HG03196 (cell line): ENCODE measurements at regions not wholly inside any gene's neighbourhood (a gene's known extent, or its start where the extent isn't known, plus 50 kb on each side); places are given as distances from the start of the nearest gene placed in this dataset.
"Not testable (repeated sequence)": the region's sequence is repeated elsewhere in the genome, so short reads cannot be mapped to it uniquely, and the experiment has no call there.

Source experiments
- ATAC-seq: cut with Tn5 transposase; IDR thresholded peaks from one replicate; pipeline ENCODE4 v1.9.1; 2021; ENCODE audit not compliant: unreplicated experiment

GRCh38 chr10:23945845-23946244, 263.1 kb upstream of the KIAA1217 start:
- ATAC-seq: no peak

GRCh38 chr10:23951841-23952240, 257.1 kb upstream of the KIAA1217 start:
- ATAC-seq: no peak

- ATAC-seq: no peak
Observed at GRCh38 chr10:23955456-23956225, 253.3 kb upstream of the KIAA1217 start.

DNA sequence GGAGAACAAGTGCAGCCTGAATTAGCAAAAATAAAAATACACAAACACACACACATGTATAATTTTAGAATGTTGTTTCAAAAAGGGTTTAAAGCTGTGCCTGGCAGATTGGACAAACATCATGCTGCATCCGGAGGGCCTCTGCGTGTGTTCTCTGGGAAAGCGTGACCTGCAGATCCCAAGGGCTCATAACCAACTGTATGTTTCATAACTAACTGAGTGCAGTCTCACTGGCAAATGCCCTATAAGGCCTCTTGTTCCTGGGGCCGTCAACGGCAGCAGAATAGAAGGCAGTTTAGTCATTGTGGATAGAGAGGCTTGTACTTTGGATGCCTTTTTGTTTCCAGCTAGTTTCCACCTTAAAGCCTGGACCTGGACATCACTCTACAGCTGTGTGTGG, 243.8 kb upstream of the KIAA1217 start:
- ATAC-seq: no peak

DNA sequence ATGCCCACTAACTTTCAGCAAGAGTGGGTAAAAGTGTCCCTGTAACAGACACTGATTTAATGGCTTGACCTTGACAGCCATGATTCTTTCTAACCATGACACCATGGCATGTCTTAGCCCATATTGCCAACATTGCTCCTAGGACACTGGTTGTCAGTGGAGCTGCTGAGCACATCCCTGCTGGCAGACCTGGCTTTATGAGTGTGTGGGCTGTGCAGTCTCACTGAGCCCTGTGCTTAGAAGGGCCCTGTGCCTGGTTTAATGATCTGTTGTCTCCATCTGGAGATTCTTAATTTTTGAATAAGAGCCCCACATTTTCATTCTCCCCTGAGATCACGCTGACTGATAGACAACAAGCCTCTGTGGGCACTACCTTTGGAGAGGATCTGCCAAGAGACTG, 243.1 kb upstream of the KIAA1217 start:
- ATAC-seq: no peak

DNA sequence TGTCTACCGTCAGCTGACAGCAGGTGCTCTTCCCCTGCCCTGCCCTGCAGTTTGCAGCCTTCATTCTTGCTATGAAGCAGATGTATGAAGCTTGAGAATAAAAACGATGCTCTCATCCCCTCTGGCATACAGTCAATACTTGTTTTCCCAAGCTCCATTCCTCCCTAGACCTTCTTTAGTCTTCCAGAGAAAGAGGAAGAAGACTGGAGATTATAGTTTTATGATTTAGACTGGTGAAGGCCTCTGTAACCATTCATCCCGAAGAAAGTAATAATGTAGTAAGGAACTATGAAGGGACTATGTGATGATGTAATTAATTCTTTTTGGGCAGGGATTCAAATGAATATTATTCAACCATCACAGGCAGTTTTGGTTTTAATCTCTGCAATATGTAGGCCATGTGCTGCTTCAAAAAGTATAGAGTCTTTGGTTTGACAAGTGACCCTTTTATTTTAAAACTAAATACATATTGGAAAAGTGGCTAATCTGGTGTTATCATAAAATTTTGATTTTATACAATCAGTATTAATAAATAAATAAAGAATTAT, 242.4 kb upstream of the KIAA1217 start:
- ATAC-seq: no peak

- ATAC-seq: no peak
Observed at GRCh38 chr10:23968301-23968700, 240.6 kb upstream of the KIAA1217 start.

DNA sequence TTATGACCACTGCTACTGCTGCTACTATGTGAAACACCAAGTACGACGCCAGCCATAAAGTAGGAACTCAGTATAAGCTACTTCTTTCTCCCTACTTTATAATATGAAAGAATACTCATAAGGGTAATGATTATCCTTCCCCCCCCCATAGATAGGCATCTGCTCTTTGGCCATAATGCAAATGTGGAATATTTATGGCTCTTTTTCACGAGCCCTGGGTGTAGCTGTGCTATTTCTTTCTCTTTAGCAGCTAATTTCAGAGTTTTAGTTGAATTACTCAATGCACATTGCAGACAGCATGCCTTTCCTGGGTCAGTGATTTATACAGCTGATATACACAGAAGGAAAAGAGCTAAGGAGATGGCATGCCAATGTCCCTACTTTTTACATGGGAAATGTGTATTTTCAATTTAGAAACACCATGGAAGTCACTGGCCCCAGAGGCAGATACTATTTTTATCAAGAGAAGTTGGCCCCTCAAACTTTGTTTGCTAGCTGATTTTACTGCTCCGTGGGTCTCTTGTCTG, 234.1 kb upstream of the KIAA1217 start:
- no peak for ATAC-seq

- no peak for ATAC-seq
Observed at GRCh38 chr10:23975431-23975830, 233.5 kb upstream of the KIAA1217 start.

- ATAC-seq: no peak
Observed at GRCh38 chr10:23976275-23976674, 232.7 kb upstream of the KIAA1217 start.

DNA sequence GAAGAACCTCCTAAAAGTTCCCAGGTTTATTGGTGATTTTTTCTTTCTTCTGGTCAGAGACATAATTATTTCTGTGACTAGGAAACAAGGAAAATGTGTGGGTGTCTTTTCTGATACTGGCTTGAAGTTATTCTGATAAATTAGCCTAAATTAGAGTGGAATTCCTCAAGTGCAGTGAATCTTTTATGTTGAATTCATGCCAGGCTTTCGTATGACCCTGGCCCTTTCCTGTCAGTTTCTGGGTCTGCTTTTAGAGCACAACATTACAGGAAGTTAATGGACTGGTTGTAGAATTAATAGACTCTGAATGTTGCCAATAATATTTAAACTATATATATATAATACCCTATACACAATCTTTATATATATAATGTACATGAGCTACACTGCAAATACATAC, 230.6 kb upstream of the KIAA1217 start:
- no peak for ATAC-seq

DNA sequence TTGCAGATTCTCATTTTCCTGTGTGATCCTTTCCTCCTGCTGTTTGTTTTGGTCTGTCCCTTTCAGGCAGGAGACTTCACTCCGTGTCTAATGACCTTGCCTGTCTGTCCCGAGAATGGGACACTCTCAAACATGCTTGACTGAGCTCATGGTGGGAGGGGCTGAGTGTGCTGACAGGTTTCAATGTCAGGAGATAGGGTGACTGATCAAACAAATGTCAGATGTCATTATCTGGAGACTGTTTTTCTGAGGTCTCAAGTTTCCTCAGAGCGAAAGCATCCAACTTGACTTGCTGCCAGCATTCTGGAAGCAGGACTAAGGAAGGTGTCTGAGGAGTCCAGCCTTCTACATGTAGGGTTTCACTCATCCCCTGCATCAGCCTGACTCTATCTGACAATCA, 228.8 kb upstream of the KIAA1217 start:
- no peak for ATAC-seq

- no peak for ATAC-seq
Observed at GRCh38 chr10:23981520-23982309, 227.2 kb upstream of the KIAA1217 start.

GRCh38 chr10:23984405-23984804, 224.5 kb upstream of the KIAA1217 start:
- not testable (repeated sequence) for ATAC-seq

DNA sequence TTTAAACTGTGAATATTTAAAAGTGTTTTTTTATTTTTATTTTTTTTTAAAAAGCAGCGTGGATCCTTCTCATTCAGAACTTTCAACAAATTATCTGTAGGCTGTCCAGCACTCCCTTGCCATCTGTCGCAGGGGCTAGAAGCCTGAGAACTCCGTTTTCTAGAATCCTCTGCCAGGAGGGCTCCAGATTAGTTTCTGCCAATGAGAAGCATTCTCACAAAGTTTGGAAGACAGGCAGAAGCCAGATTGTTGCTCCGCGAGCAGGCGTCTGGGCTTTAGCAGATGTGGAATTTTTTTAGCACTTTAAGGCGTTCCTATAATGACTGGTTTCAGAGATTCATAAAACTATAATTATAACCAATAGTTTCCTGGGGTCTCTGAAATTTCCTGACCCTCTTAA, 220.9 kb upstream of the KIAA1217 start:
- ATAC-seq: no peak

DNA sequence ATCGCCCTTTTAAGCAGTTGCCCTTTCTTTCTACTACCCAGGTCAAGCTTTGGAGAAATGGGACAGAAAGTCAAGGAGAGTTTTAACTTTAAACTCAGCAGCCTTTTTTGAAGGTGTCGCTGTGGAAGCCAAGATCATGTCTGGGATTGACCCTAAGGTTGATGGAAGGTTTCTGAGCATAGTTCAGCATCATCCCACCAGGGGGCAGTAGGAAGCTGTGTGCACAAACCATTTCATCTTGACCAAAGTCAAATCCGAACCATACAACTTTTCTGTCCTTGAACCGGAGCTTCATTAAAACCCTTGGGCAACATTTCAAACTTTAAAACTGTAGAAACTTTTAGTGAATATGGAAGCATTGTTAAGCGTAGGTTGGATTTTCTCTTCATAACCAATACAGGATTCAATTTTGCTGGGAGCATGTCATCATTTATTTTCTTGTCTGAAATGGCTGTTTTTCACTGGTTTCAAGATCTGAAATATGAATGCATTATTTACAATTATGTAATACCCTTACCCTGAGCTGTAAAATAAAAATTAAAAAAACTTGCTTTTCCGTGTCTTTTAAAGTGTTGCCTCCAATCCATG, 214.4 kb upstream of the KIAA1217 start:
- ATAC-seq: no peak

- ATAC-seq: no peak
Observed at GRCh38 chr10:23999445-23999844, 209.5 kb upstream of the KIAA1217 start.

DNA sequence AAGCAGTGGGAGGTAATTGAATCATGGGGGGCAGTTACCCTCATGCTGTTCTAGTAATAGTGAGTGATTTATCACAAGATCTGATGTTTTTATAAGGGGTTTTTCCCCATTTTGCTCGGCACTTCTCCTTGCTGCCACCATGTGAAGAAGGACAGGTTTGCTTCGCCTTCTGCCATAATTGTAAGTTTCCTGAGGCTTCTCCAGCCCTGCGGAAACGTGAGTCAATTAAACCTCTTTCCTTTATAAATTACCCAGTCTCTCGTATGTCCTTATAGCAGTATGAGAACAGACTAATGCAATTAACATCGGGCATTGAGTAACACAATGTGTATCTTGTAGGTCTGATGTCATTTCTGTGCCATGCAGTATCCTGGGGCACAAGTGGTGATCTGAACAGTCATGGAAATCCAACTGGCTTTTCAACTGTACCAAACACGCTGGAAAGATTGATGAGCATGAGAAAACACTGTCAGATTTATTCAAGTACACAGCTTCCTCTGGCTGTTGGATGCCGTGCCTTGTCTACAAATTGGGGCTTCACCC, 208.6 kb upstream of the KIAA1217 start:
- ATAC-seq: no peak

- no peak for ATAC-seq
Observed at GRCh38 chr10:24006741-24007140, 202.2 kb upstream of the KIAA1217 start.

DNA sequence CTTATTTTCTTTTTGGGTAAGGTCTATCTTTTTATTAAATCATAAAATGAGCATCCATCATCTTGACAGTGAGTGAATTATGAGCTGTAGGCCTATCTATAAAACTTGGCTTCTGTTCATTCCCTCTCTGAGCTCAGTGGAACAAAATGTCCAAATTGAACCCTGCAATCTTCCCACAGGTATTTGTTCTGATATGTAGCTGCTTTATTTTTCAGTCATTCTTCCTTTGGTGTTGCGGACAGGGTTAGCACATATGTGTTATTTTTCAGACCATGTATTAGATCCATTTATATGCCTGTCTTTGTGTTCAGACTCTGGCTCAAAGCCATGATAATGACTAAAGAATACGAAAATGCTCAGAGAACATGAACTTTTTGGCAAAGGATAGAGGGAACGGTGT, 201.6 kb upstream of the KIAA1217 start:
- ATAC-seq: no peak
